IMR-90 (cell line): ENCODE measurements at regions not wholly inside any gene's neighbourhood (a gene's known extent, or its start where the extent isn't known, plus 50 kb on each side); places are given as distances from the start of the nearest gene placed in this dataset.

Source experiments
- BHLHE40 ChIP-seq: fragments of 150-350 bp; IDR thresholded peaks from 2 replicates; pipeline ENCODE4 v1.6.1; 2016; ENCODE audit warnings: mild to moderate bottlenecking, low read depth, low read length
- CEBPB ChIP-seq: IDR thresholded peaks from 2 replicates; pipeline ENCODE4 v1.6.1; 2012; ENCODE audit warnings: low read depth, low read length, improper control_type of control experiment
- CHD1 ChIP-seq: IDR thresholded peaks from 2 replicates; pipeline ENCODE4 v1.6.1; 2012; ENCODE audit warnings: low read depth, low read length, improper control_type of control experiment
- FOS ChIP-seq: fragments of 150-350 bp; IDR thresholded peaks from 2 replicates; pipeline ENCODE4 v1.6.1; 2016; ENCODE audit warnings: low read depth, low read length
- MAFK ChIP-seq: IDR thresholded peaks from 2 replicates; pipeline ENCODE4 v1.6.1; 2012; ENCODE audit warnings: low read depth, low read length, improper control_type of control experiment
- NFE2L2 ChIP-seq: fragments of 150-350 bp; IDR thresholded peaks from 2 replicates; pipeline ENCODE4 v1.6.1; 2016; ENCODE audit warnings: low read depth, mild to moderate bottlenecking, low read length
- POLR2A ChIP-seq: IDR thresholded peaks from 2 replicates; pipeline ENCODE4 v1.6.1; 2012; ENCODE audit warnings: mild to moderate bottlenecking, low read depth, low read length
- RAD21 ChIP-seq: IDR thresholded peaks from 2 replicates; pipeline ENCODE4 v1.6.1; 2012; ENCODE audit warnings: low read length, improper control_type of control experiment
- RCOR1 ChIP-seq: IDR thresholded peaks from 2 replicates; pipeline ENCODE4 v1.6.1; 2012; ENCODE audit warnings: mild to moderate bottlenecking, low read length, improper control_type of control experiment; ENCODE audit not compliant: insufficient replicate concordance
- RFX5 ChIP-seq: IDR thresholded peaks from 2 replicates; pipeline ENCODE4 v1.8.0; 2012; ENCODE audit warnings: low read depth, mild to moderate bottlenecking, low read length, moderate library complexity
- TF ChIP-seq, protein P1 (sequence below): fragments of 150-350 bp; IDR thresholded peaks from 2 replicates; pipeline ENCODE4 v1.6.1; 2017; ENCODE audit warnings: mild to moderate bottlenecking, antibody characterized with exemption, low read length, low read depth
- TF ChIP-seq, protein P2 (sequence below): conservative IDR thresholded peaks from 2 replicates; pipeline ENCODE4 v1.5.1; 2012; ENCODE audit warnings: mild to moderate bottlenecking, low read depth, low read length, improper control_type of control experiment
- TF ChIP-seq, protein P3 (sequence below): fragments of 150-350 bp; IDR thresholded peaks from 2 replicates; pipeline ENCODE4 v1.6.1; 2016; ENCODE audit warnings: low read depth, mild to moderate bottlenecking, low read length, moderate library complexity, borderline replicate concordance

DNA sequence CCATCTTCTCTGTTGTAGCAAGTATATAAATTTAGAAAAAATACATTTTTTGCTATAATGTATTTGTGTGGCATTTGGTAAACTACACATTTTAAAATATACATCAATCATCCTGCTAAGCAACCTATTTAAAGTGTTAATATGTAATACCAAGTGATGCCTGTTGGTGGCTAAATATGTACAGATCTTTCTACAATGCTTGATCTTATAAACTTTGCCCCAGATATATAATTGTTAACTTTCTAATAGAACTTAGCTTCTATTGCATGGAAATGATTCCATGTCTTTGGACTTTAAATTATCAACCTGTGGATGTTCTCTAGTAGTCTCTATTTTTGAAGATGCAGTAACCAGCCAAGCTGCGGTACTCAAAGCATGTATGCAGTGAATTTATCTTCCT, 1260.4 kb upstream of the RAG2 start:
- TF ChIP-seq, protein P1, sequence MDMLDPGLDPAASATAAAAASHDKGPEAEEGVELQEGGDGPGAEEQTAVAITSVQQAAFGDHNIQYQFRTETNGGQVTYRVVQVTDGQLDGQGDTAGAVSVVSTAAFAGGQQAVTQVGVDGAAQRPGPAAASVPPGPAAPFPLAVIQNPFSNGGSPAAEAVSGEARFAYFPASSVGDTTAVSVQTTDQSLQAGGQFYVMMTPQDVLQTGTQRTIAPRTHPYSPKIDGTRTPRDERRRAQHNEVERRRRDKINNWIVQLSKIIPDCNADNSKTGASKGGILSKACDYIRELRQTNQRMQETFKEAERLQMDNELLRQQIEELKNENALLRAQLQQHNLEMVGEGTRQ = no peak
- TF ChIP-seq, protein P2, sequence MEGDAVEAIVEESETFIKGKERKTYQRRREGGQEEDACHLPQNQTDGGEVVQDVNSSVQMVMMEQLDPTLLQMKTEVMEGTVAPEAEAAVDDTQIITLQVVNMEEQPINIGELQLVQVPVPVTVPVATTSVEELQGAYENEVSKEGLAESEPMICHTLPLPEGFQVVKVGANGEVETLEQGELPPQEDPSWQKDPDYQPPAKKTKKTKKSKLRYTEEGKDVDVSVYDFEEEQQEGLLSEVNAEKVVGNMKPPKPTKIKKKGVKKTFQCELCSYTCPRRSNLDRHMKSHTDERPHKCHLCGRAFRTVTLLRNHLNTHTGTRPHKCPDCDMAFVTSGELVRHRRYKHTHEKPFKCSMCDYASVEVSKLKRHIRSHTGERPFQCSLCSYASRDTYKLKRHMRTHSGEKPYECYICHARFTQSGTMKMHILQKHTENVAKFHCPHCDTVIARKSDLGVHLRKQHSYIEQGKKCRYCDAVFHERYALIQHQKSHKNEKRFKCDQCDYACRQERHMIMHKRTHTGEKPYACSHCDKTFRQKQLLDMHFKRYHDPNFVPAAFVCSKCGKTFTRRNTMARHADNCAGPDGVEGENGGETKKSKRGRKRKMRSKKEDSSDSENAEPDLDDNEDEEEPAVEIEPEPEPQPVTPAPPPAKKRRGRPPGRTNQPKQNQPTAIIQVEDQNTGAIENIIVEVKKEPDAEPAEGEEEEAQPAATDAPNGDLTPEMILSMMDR = no peak
- TF ChIP-seq RFX5 (no peak), POLR2A (no peak), MAFK (no peak), BHLHE40 (no peak), NFE2L2 (no peak), CEBPB (no peak), CHD1 (no peak), RCOR1 (no peak), RAD21 (no peak), FOS (no peak)
- TF ChIP-seq, protein P3, sequence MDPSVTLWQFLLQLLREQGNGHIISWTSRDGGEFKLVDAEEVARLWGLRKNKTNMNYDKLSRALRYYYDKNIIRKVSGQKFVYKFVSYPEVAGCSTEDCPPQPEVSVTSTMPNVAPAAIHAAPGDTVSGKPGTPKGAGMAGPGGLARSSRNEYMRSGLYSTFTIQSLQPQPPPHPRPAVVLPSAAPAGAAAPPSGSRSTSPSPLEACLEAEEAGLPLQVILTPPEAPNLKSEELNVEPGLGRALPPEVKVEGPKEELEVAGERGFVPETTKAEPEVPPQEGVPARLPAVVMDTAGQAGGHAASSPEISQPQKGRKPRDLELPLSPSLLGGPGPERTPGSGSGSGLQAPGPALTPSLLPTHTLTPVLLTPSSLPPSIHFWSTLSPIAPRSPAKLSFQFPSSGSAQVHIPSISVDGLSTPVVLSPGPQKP = no peak
